HepG2 (cell line): ENCODE measurements at regions not wholly inside any gene's neighbourhood (a gene's known extent, or its start where the extent isn't known, plus 50 kb on each side); places are given as distances from the start of the nearest gene placed in this dataset.

ENCODE experiments used
- GPBP1L1 ChIP-seq: sonication (generic); formaldehyde crosslinking; IDR thresholded peaks from 2 replicates; pipeline ENCODE4 v1.5.0; 2020; ENCODE audit warnings: mild to moderate bottlenecking, missing genetic modification reagents
- HOXA3 ChIP-seq: sonication (generic); formaldehyde crosslinking; IDR thresholded peaks from 2 replicates; pipeline ENCODE4 v1.5.0; 2020; ENCODE audit warnings: missing genetic modification reagents
- MTF1 ChIP-seq: sonication (generic); formaldehyde crosslinking; IDR thresholded peaks from 2 replicates; pipeline ENCODE4 v1.5.0; 2020; ENCODE audit warnings: missing genetic modification reagents
- NCOR1 ChIP-seq: fragments of 200-600 bp; sonication (generic); IDR thresholded peaks from 2 replicates; pipeline ENCODE4 v1.7.0; 2017; ENCODE audit warnings: antibody characterized with exemption, low read length, borderline replicate concordance
- NFE2L2 ChIP-seq: fragments of 150-350 bp; IDR thresholded peaks from 2 replicates; pipeline ENCODE4 v1.6.1; 2014; ENCODE audit warnings: low read length
- PRMT3 ChIP-seq: sonication (generic); formaldehyde crosslinking; IDR thresholded peaks from 2 replicates; pipeline ENCODE4 v1.8.1; 2022; ENCODE audit warnings: low read depth, mild to moderate bottlenecking, moderate library complexity, missing genetic modification reagents, borderline replicate concordance
- SIN3A ChIP-seq: IDR thresholded peaks from 2 replicates; pipeline ENCODE4 v1.6.1; 2011; ENCODE audit warnings: low read depth, mild to moderate bottlenecking, control low read depth, low read length, borderline replicate concordance
- SIN3B ChIP-seq: fragments of 150-350 bp; IDR thresholded peaks from 2 replicates; pipeline ENCODE4 v1.6.1; 2014; ENCODE audit warnings: low read length
- SMAD9 ChIP-seq: sonication (generic); formaldehyde crosslinking; IDR thresholded peaks from 2 replicates; pipeline ENCODE4 v1.5.1; 2020; ENCODE audit warnings: mild to moderate bottlenecking, missing genetic modification reagents
- SMYD3 ChIP-seq: sonication (generic); formaldehyde crosslinking; IDR thresholded peaks from 2 replicates; pipeline ENCODE4 v1.8.1; 2023; ENCODE audit warnings: mild to moderate bottlenecking, missing genetic modification reagents
- TRIM24 ChIP-seq: sonication (generic); formaldehyde crosslinking; IDR thresholded peaks from 2 replicates; pipeline ENCODE4 v1.8.0; 2022; ENCODE audit warnings: mild to moderate bottlenecking, missing genetic modification reagents
- ZBTB42 ChIP-seq: sonication (generic); formaldehyde crosslinking; IDR thresholded peaks from 2 replicates; pipeline ENCODE4 v1.5.0; 2020; ENCODE audit warnings: mild to moderate bottlenecking, missing genetic modification reagents
- ZBTB8A ChIP-seq: sonication (generic); formaldehyde crosslinking; IDR thresholded peaks from 2 replicates; pipeline ENCODE4 v1.4.0; 2020; ENCODE audit warnings: mild to moderate bottlenecking, low read depth, missing genetic modification reagents, borderline replicate concordance
- ZNF230 ChIP-seq: sonication (generic); formaldehyde crosslinking; IDR thresholded peaks from 2 replicates; pipeline ENCODE4 v1.4.0; 2020; ENCODE audit warnings: mild to moderate bottlenecking, missing genetic modification reagents
- ZNF281 ChIP-seq: sonication (generic); formaldehyde crosslinking; IDR thresholded peaks from 2 replicates; pipeline ENCODE4 v1.4.0; 2020; ENCODE audit warnings: missing genetic modification reagents, borderline replicate concordance
- ZNF331 ChIP-seq: sonication (generic); formaldehyde crosslinking; IDR thresholded peaks from 2 replicates; pipeline ENCODE4 v1.4.0; 2020; ENCODE audit warnings: missing genetic modification reagents
- ZNF350 ChIP-seq: sonication (generic); formaldehyde crosslinking; IDR thresholded peaks from 2 replicates; pipeline ENCODE4 v1.4.0; 2020; ENCODE audit warnings: mild to moderate bottlenecking, low read depth, missing genetic modification reagents, borderline replicate concordance
- ZNF672 ChIP-seq: sonication (generic); formaldehyde crosslinking; IDR thresholded peaks from 2 replicates; pipeline ENCODE4 v1.8.1; 2022; ENCODE audit warnings: missing genetic modification reagents
- ZNF75D ChIP-seq: sonication (generic); formaldehyde crosslinking; IDR thresholded peaks from 2 replicates; pipeline ENCODE4 v1.8.1; 2023; ENCODE audit warnings: missing genetic modification reagents, mild to moderate bottlenecking, borderline replicate concordance
- ZNF850 ChIP-seq: sonication (generic); formaldehyde crosslinking; conservative IDR thresholded peaks from 2 replicates; pipeline ENCODE4 v1.9.0; 2021; ENCODE audit warnings: mild to moderate bottlenecking, missing genetic modification reagents
- TF ChIP-seq, protein P1 (sequence below): sonication (generic); formaldehyde crosslinking; IDR thresholded peaks from 2 replicates; pipeline ENCODE4 v1.9.0; 2021; ENCODE audit warnings: missing genetic modification reagents, borderline replicate concordance
- TF ChIP-seq, protein P2 (sequence below): sonication (generic); formaldehyde crosslinking; IDR thresholded peaks from 2 replicates; pipeline ENCODE4 v1.8.0; 2022; ENCODE audit warnings: mild to moderate bottlenecking, missing genetic modification reagents, borderline replicate concordance

DNA sequence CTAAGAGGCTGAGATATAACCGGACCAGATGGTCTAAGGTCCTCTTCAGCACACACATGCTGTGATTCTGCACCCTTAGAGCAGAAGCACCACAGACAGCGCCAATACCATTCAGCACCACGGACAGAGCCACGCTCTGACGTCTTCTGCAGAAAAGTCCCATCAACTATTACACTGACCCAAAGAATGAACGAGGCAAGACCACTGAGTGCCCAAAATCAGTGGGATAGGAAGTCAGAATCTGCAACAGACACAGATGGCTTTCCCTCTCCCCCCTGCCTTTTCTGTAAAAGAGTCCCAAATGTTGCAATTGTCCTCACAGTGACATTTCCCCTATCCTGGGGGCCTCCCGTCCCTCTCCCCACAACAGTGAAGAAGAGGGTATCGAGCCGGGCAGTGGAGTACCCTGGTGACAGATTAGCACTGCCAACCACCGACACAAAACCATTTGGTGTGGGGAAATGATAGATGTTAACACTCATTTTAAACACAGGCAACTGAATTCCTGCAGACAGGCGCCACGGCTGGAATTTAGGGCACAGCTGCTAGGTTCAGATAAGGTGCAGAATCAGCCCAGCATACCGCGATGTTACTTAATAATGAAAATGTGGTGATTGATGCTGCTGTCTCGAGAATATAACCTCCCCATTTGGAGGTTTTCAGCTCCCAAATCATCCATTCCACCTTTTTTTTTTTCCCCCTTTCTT lies 66.6 kb upstream of the CTNNBL1 start (continued):
- TF ChIP-seq, protein P1, sequence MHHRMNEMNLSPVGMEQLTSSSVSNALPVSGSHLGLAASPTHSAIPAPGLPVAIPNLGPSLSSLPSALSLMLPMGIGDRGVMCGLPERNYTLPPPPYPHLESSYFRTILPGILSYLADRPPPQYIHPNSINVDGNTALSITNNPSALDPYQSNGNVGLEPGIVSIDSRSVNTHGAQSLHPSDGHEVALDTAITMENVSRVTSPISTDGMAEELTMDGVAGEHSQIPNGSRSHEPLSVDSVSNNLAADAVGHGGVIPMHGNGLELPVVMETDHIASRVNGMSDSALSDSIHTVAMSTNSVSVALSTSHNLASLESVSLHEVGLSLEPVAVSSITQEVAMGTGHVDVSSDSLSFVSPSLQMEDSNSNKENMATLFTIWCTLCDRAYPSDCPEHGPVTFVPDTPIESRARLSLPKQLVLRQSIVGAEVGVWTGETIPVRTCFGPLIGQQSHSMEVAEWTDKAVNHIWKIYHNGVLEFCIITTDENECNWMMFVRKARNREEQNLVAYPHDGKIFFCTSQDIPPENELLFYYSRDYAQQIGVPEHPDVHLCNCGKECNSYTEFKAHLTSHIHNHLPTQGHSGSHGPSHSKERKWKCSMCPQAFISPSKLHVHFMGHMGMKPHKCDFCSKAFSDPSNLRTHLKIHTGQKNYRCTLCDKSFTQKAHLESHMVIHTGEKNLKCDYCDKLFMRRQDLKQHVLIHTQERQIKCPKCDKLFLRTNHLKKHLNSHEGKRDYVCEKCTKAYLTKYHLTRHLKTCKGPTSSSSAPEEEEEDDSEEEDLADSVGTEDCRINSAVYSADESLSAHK (CRISPR knock-in tag): peak; percentile 98
- TF ChIP-seq ZNF672 (CRISPR knock-in tag) (no peak), ZNF331 (CRISPR knock-in tag) (peak; percentile 99), NCOR1 (no peak), TRIM24 (CRISPR knock-in tag) (no peak), SIN3A (peak; percentile 99), GPBP1L1 (CRISPR knock-in tag) (no peak), SMYD3 (CRISPR knock-in tag) (peak; percentile 100), SIN3B (no peak), NFE2L2 (no peak), ZBTB42 (CRISPR knock-in tag) (peak; percentile 91), ZNF281 (peak; percentile 97), ZNF230 (peak; percentile 99), ZNF75D (CRISPR knock-in tag) (peak; percentile 99), SMAD9 (CRISPR knock-in tag) (peak; percentile 99), ZBTB8A (CRISPR knock-in tag) (peak; percentile 90; the same call in 1 of the 2 replicates), ZNF850 (CRISPR knock-in tag) (no peak), PRMT3 (CRISPR knock-in tag) (peak; percentile 98; the same call in 1 of the 2 replicates), ZNF350 (CRISPR knock-in tag) (peak; percentile 71), HOXA3 (CRISPR knock-in tag) (peak; percentile 95), MTF1 (CRISPR knock-in tag) (peak; percentile 99)
- TF ChIP-seq, protein P2, sequence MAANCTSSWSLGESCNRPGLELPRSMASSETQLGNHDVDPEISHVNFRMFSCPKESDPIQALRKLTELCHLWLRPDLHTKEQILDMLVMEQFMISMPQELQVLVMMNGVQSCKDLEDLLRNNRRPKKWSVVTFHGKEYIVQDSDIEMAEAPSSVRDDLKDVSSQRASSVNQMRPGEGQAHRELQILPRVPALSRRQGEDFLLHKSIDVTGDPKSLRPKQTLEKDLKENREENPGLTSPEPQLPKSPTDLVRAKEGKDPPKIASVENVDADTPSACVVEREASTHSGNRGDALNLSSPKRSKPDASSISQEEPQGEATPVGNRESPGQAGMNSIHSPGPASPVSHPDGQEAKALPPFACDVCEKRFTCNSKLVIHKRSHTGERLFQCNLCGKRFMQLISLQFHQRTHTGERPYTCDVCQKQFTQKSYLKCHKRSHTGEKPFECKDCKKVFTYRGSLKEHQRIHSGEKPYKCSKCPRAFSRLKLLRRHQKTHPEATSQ (CRISPR knock-in tag): peak; percentile 99
